Epithelial cell of proximal tubule (primary cell): ENCODE measurements at regions not wholly inside any gene's neighbourhood (a gene's known extent, or its start where the extent isn't known, plus 50 kb on each side); places are given as distances from the start of the nearest gene placed in this dataset.

ENCODE experiments used
- DNase-seq: peaks from one replicate; pipeline ENCODE4 v3.0.0-alpha.2; 2011; ENCODE audit warnings: low read depth
- H3K4me3 ChIP-seq: 2 replicates; pipeline ENCODE4 v1.5.1; 2011; ENCODE audit warnings: low read depth, mild to moderate bottlenecking, low read length
- CTCF ChIP-seq: conservative IDR thresholded peaks from 2 replicates; pipeline ENCODE4 v1.5.1; 2012; ENCODE audit warnings: low read depth, mild to moderate bottlenecking, low read length

DNA sequence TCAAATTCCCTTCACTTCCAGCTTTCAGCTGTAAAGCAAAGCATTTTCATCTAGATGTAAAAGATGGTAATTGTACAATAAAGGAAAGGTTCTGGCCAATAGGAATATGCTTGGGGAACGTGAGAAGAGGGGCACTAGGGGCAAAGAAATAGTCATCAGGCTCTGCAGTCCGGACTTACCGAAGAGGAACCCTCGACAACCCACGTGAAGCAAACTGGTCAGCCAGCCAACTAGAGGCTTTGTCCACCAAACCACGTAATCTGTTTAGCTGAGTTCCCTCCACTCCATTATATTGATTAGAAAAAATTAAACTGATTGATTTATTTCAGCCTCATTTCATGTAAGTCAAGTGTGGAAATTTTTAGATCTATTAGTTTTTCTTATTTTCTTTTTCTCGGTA is 300.4 kb upstream of the FANCL start:
- no peak for DNase-seq
- H3K4me3 ChIP-seq, result no peak overlapping the region
- TF ChIP-seq CTCF, result no peak

- no peak overlapping the region for H3K4me3 ChIP-seq
- DNase-seq, result no peak
- no peak for TF ChIP-seq CTCF
These were observed 299.6 kb upstream of the FANCL start for GRCh38 chr2:58540681-58541080.

- TF ChIP-seq CTCF, result no peak
- DNase-seq, result no peak
- H3K4me3 ChIP-seq, result no peak overlapping the region
These were observed 298.8 kb upstream of the FANCL start for GRCh38 chr2:58539973-58540372.

DNA sequence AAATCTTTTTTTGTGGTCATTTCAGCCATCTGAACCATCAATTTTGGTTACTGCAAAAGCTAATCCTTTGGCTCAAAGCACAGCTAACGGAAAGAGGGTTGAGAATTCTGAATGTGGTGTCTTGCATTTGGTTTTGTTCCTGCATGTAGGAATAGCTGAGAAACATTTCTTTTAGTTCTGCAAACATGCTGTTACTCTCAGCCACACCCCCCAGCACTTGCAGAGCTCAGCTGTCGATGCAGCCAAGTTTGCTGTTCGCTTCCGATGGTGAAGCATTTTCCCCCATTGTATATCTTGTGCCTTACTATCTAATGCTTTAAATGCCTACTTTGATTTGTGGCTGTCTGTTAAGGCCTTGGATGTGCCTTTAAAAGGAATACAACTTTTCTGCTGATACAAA is 294.9 kb upstream of the FANCL start:
- DNase-seq, result no peak
- no peak for TF ChIP-seq CTCF
- H3K4me3 ChIP-seq, result no peak overlapping the region

- no peak for DNase-seq
- TF ChIP-seq CTCF, result no peak
- H3K4me3 ChIP-seq, result no peak overlapping the region
These were observed 294.1 kb upstream of the FANCL start for GRCh38 chr2:58535182-58535581.

DNA sequence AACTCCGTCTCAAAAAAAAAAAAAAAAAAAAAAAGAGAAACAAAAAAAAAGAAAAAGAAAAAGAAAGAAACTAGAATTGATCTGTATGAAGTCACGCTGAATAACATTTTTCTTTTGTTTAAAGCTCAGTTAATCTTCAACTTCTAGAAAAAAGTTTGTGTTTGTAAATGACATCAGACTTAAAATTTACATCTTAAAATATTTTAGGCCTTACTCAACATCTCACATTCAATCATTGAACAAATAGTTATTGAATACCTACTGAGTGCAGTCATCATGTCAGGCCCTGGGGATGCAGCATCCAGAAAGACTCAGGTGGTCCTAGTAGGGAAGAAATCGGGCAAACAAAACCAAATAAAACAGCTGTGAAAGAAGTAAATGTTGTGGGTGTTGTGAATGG is 292.3 kb upstream of the FANCL start:
- no peak for TF ChIP-seq CTCF
- no peak overlapping the region for H3K4me3 ChIP-seq
- DNase-seq, result no peak

GRCh38 chr2:58532641-58533040 is 291.5 kb upstream of the FANCL start:
- TF ChIP-seq CTCF, result no peak
- no peak overlapping the region for H3K4me3 ChIP-seq
- DNase-seq, result no peak
